Parathyroid adenoma (tissue), 2 donors: ENCODE measurements at regions not wholly inside any gene's neighbourhood (a gene's known extent, or its start where the extent isn't known, plus 50 kb on each side); places are given as distances from the start of the nearest gene placed in this dataset.

ENCODE experiments used
- H2AFZ ChIP-seq: fragments of 300-600 bp; sonication (generic); one replicate; pipeline ENCODE4 v1.7.0; 2017; ENCODE audit warnings: antibody characterized with exemption, mild to moderate bottlenecking
- H3K27ac ChIP-seq: fragments of 300-600 bp; sonication (generic); one replicate; pipeline ENCODE4 v1.7.0; 2017
- H3K27me3 ChIP-seq: fragments of 300-600 bp; sonication (generic); one replicate; pipeline ENCODE4 v1.7.0; 2017; ENCODE audit warnings: low read length; ENCODE audit not compliant: control insufficient read depth, insufficient read depth
- H3K36me3 ChIP-seq: fragments of 300-600 bp; sonication (generic); one replicate; pipeline ENCODE4 v1.7.0; 2017; ENCODE audit warnings: low read length; ENCODE audit not compliant: control insufficient read depth, insufficient read depth
- H3K4me1 ChIP-seq: fragments of 300-600 bp; sonication (generic); one replicate; pipeline ENCODE4 v1.7.0; 2017; ENCODE audit warnings: control low read depth
- H3K4me2 ChIP-seq: fragments of 300-600 bp; sonication (generic); one replicate; pipeline ENCODE4 v1.7.0; 2017; ENCODE audit warnings: low read length
- H3K4me3 ChIP-seq: fragments of 300-600 bp; sonication (generic); one replicate; pipeline ENCODE4 v1.7.0; 2017; ENCODE audit warnings: low read depth, low read length
- H3K79me2 ChIP-seq: fragments of 300-600 bp; sonication (generic); one replicate; pipeline ENCODE4 v1.7.0; 2017; ENCODE audit warnings: control low read depth
- H3K9ac ChIP-seq: fragments of 300-600 bp; sonication (generic); one replicate; pipeline ENCODE4 v1.7.0; 2017; ENCODE audit warnings: mild to moderate bottlenecking
- H3K9me3 ChIP-seq: fragments of 300-600 bp; sonication (generic); one replicate; pipeline ENCODE4 v1.7.0; 2017; ENCODE audit warnings: low read length; ENCODE audit not compliant: control insufficient read depth
- TF ChIP-seq, protein P1 (sequence below): fragments of 300-600 bp; sonication (generic); IDR thresholded peaks from one replicate; pipeline ENCODE4 v1.7.0; 2017; ENCODE audit warnings: antibody characterized with exemption, mild to moderate bottlenecking
- donor health status: primary hyperparathyroidism.

DNA sequence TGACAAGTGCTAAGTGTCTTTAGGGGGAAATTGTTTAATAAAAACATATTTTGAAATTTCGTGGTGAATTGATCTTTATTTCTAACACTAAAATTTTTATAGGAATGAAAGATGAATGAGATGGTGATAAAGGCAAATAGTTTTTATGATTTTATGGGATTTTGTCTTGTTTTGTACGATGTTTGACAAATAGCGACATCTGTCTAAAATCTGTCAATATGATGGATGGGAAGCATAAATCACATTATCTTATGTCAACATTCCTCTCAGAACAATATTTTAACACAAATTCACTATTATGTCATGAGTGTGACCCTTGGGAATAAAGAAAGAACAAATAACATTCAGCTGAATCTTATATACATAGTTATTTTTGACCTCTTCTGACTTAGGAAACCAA is 852.0 kb upstream of the CDH6 start:
- TF ChIP-seq, protein P1, sequence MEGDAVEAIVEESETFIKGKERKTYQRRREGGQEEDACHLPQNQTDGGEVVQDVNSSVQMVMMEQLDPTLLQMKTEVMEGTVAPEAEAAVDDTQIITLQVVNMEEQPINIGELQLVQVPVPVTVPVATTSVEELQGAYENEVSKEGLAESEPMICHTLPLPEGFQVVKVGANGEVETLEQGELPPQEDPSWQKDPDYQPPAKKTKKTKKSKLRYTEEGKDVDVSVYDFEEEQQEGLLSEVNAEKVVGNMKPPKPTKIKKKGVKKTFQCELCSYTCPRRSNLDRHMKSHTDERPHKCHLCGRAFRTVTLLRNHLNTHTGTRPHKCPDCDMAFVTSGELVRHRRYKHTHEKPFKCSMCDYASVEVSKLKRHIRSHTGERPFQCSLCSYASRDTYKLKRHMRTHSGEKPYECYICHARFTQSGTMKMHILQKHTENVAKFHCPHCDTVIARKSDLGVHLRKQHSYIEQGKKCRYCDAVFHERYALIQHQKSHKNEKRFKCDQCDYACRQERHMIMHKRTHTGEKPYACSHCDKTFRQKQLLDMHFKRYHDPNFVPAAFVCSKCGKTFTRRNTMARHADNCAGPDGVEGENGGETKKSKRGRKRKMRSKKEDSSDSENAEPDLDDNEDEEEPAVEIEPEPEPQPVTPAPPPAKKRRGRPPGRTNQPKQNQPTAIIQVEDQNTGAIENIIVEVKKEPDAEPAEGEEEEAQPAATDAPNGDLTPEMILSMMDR: no peak
- no peak overlapping the region for H2AFZ ChIP-seq
- no peak overlapping the region for H3K4me3 ChIP-seq
- no peaks in the 10 kb centered on the region for H3K9me3 ChIP-seq
- H3K9ac ChIP-seq: no peak overlapping the region
- H3K27ac ChIP-seq: no peak overlapping the region
- no peaks in the 10 kb centered on the region for H3K36me3 ChIP-seq
- no peaks in the 10 kb centered on the region for H3K4me1 ChIP-seq
- no peaks in the 10 kb centered on the region for H3K79me2 ChIP-seq
- no peak overlapping the region for H3K4me2 ChIP-seq
- H3K27me3 ChIP-seq: no peaks in the 10 kb centered on the region

DNA sequence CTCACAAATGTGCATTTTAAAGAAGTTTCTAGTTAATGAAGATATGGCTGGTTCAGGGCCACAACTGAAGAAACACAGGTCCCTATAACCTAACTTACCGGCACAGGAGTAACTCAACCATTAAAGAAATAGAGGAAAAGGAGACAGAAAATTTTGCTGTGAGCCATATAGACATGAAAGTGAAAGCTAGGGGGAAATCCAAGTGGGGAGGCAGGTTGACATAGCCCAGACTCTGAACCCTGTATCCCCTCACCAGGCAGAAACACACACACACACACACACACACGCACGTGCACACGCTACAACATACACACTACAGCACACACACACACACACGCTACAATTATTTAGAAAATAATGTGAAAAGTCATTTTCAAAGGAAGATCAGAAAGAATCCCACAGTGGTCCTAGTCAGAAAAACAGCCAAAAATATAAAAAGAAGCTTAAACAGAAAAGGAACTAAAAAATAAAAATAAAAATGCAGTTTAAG is 856.4 kb upstream of the CDH6 start:
- no peaks in the 10 kb centered on the region for H3K27me3 ChIP-seq
- no peak overlapping the region for H3K4me2 ChIP-seq
- H3K79me2 ChIP-seq: no peaks in the 10 kb centered on the region
- no peak overlapping the region for H3K27ac ChIP-seq
- H3K9ac ChIP-seq: no peak overlapping the region
- H3K4me1 ChIP-seq: no peaks in the 10 kb centered on the region
- no peak overlapping the region for H2AFZ ChIP-seq
- TF ChIP-seq, protein P1: no peak
- H3K9me3 ChIP-seq: no peaks in the 10 kb centered on the region
- no peaks in the 10 kb centered on the region for H3K36me3 ChIP-seq
- no peak overlapping the region for H3K4me3 ChIP-seq

DNA sequence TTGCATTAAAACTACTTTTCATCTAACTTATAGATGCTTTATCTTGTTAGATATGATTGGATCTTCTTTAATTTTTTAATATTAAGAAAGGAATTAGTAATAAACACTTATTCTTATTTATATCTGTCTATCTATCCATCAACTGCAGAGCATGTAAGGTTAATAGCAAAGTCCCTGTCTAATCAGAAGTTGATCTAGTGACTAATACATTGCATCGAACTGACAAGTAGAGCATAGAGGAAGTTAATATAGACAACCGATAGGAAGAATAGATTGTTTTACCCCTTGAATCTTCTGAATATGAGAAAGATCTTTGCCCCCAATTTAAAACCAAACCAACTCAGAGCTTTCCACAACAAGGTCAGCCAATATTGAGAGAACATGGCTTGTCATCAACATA is 862.0 kb upstream of the CDH6 start:
- TF ChIP-seq, protein P1: no peak
- H3K4me3 ChIP-seq: no peak overlapping the region
- H3K79me2 ChIP-seq: no peaks in the 10 kb centered on the region

DNA sequence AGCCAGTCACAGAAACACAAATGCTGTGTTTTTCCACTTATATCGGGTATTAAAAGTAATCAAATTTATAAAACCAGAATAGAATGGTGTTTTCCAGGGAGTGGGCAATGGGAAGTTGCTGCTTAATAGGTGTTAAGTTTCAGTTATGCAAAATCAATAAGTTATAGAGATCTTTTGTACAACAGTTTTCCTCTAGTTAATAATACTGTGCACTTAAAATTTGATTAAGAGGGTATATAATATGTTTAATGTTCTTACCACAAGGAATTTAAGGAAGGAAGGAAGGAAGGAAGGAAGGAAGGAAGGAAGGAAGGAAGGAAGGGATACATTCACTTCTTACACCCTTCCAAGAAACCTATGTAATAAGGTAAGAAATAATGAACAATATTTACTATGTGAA is 867.7 kb upstream of the CDH6 start:
- Histone ChIP-seq H2AFZ (no peak overlapping the region), H3K27ac (no peak overlapping the region), H3K4me3 (no peak overlapping the region), H3K4me2 (no peak overlapping the region), H3K27me3 (no peaks in the 10 kb centered on the region), H3K36me3 (no peaks in the 10 kb centered on the region), H3K9me3 (no peaks in the 10 kb centered on the region), H3K4me1 (no peaks in the 10 kb centered on the region), H3K79me2 (no peaks in the 10 kb centered on the region), H3K9ac (no peak overlapping the region)
- TF ChIP-seq, protein P1: no peak

More for the DNA sequence above, 862.0 kb upstream of the CDH6 start:
- Histone ChIP-seq H3K9me3 (no peaks in the 10 kb centered on the region), H3K4me1 (no peaks in the 10 kb centered on the region), H3K36me3 (no peaks in the 10 kb centered on the region), H3K4me2 (no peak overlapping the region), H2AFZ (no peak overlapping the region), H3K27ac (no peak overlapping the region), H3K9ac (no peak overlapping the region), H3K27me3 (no peaks in the 10 kb centered on the region)

DNA sequence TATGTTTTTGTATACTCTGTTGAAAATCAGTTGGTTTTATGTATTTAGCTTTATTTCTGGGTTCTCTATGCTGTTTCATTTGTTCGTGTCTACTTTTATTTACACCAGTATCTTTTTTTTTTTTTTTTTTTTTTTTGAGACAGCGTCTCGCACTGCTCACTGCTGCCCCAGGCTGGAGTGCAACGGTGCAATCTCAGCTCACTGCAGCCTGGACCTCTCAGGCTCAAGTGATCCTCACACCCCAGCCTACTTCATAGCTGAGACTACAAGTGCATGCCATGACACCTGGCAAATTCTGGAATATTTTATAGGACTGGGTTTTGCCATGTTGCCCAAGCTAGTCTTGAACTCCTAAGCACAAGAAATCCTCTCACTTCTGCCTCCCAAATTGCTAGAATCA is 869.4 kb upstream of the CDH6 start:
- no peak overlapping the region for H3K9ac ChIP-seq
- no peaks in the 10 kb centered on the region for H3K79me2 ChIP-seq
- H3K4me3 ChIP-seq: no peak overlapping the region
- TF ChIP-seq, protein P1: no peak
- H3K9me3 ChIP-seq: no peaks in the 10 kb centered on the region
- H3K4me1 ChIP-seq: no peaks in the 10 kb centered on the region
- H3K36me3 ChIP-seq: no peaks in the 10 kb centered on the region
- H3K27ac ChIP-seq: no peak overlapping the region
- no peak overlapping the region for H3K4me2 ChIP-seq
- no peak overlapping the region for H2AFZ ChIP-seq
- H3K27me3 ChIP-seq: no peaks in the 10 kb centered on the region
